RPMI8226 (cell line): ENCODE measurements at regions not wholly inside any gene's neighbourhood (a gene's known extent, or its start where the extent isn't known, plus 50 kb on each side); places are given as distances from the start of the nearest gene placed in this dataset.
"Not testable (repeated sequence)": the region's sequence is repeated elsewhere in the genome, so short reads cannot be mapped to it uniquely, and the experiment has no call there.

Source experiments
- DNase-seq: peaks from one replicate; pipeline ENCODE4 v3.0.0-alpha.2; 2015

- no peak for DNase-seq
These were observed 165.2 kb downstream of the TRIB2 start for GRCh38 chr2:12881952-12882351.

- DNase-seq: no peak
These were observed 165.7 kb downstream of the TRIB2 start for GRCh38 chr2:12882393-12882792.

GRCh38 chr2:12883906-12884305 is 167.2 kb downstream of the TRIB2 start:
- no peak for DNase-seq

GRCh38 chr2:12884713-12885282 is 168.1 kb downstream of the TRIB2 start:
- DNase-seq: no peak

- no peak for DNase-seq
These were observed 173.3 kb downstream of the TRIB2 start for GRCh38 chr2:12890066-12890465.

- DNase-seq: no peak
These were observed 173.8 kb downstream of the TRIB2 start for GRCh38 chr2:12890481-12890991.

GRCh38 chr2:12895017-12895416 is 178.3 kb downstream of the TRIB2 start:
- DNase-seq: no peak

- no peak for DNase-seq
These were observed 179.7 kb downstream of the TRIB2 start for GRCh38 chr2:12896318-12896982.

- no peak for DNase-seq
These were observed 180.4 kb downstream of the TRIB2 start for GRCh38 chr2:12897181-12897580.

- no peak for DNase-seq
These were observed 186.5 kb downstream of the TRIB2 start for GRCh38 chr2:12903272-12903671.

- no peak for DNase-seq
These were observed 193.7 kb downstream of the TRIB2 start for GRCh38 chr2:12910431-12910830.

GRCh38 chr2:12915787-12916186 is 199.1 kb downstream of the TRIB2 start:
- DNase-seq: no peak

GRCh38 chr2:12918138-12918834 is 201.6 kb downstream of the TRIB2 start:
- DNase-seq: no peak

GRCh38 chr2:12918835-12919445 is 202.2 kb downstream of the TRIB2 start:
- no peak for DNase-seq

GRCh38 chr2:12921321-12921720 is 204.6 kb downstream of the TRIB2 start:
- no peak for DNase-seq

- DNase-seq: no peak
These were observed 207.3 kb downstream of the TRIB2 start for GRCh38 chr2:12923907-12924610.

- not testable (repeated sequence) for DNase-seq
These were observed 209.9 kb downstream of the TRIB2 start for GRCh38 chr2:12926641-12927040.

- no peak for DNase-seq
These were observed 211.6 kb downstream of the TRIB2 start for GRCh38 chr2:12928197-12928774.

- no peak for DNase-seq
These were observed 212.2 kb downstream of the TRIB2 start for GRCh38 chr2:12928775-12929401.

GRCh38 chr2:12929758-12930157 is 213.0 kb downstream of the TRIB2 start:
- no peak for DNase-seq

- no peak for DNase-seq
These were observed 213.7 kb downstream of the TRIB2 start for GRCh38 chr2:12930391-12930790.

GRCh38 chr2:12931186-12931844 is 214.6 kb downstream of the TRIB2 start:
- no peak for DNase-seq
